GM19328 (cell line): ENCODE measurements at regions not wholly inside any gene's neighbourhood (a gene's known extent, or its start where the extent isn't known, plus 50 kb on each side); places are given as distances from the start of the nearest gene placed in this dataset.

ENCODE experiments used
- ATAC-seq: cut with Tn5 transposase; IDR thresholded peaks from one replicate; pipeline ENCODE4 v1.9.1; 2021; ENCODE audit warnings: mild to moderate bottlenecking, moderate library complexity; ENCODE audit not compliant: unreplicated experiment

DNA sequence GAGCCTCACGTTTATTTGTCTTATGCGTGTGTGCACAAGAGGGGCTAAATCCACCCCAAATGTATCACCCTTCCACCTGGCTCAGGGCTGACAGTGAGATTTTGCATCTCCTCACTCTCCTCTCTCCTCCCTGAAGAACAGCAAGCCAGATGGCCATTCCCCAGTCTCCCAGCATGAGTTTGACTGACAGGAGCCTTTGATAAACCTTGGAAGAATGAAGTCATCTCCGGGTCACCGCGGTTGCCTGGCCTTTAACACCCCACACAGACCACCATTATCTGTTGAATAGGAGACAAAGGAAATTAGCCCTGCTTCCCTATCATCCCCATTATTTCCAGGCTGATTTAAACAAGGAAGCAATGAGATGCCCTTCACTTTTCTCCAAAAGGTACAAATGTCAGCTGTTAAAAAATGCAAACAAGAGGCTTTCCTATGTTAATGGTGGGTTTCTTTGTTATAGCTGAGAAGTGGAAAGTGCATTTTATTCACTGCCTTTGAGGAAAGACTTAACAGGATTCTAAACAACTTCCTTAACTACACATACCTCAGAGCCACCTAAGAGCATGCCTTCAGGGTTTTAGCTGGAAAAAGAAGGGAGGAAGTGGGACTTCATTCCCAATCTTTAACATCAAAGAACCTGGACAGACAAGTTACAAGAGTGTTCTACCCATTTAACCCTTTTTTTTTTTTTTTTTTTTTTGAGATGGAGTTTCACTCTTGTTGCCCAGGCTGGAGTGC is 524.8 kb upstream of the ID4 start:
- ATAC-seq, result no peak

GRCh38 chr6:19317431-19317986 is 519.7 kb upstream of the ID4 start:
- ATAC-seq, result no peak

DNA sequence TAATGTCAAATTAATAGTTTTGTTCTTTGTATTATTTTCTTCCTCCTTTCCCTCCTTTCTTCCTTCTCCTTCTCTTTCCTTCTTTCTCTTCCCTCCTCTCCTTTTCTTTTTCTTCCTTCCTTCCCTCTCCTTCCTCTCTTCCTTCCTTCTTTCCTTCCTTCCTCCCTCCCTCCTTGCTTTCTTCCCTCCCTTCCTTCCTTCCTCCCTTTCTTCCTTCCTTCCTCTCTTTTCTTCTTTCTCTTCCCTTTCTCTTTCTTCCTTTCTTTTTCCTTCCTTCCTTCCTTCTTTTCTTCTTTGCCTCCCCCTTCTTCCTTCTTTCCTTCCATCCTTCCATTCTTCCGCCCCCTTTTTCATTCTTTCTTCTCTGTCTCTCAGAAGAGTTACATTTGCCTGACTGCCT is 518.2 kb upstream of the ID4 start:
- no peak for ATAC-seq

DNA sequence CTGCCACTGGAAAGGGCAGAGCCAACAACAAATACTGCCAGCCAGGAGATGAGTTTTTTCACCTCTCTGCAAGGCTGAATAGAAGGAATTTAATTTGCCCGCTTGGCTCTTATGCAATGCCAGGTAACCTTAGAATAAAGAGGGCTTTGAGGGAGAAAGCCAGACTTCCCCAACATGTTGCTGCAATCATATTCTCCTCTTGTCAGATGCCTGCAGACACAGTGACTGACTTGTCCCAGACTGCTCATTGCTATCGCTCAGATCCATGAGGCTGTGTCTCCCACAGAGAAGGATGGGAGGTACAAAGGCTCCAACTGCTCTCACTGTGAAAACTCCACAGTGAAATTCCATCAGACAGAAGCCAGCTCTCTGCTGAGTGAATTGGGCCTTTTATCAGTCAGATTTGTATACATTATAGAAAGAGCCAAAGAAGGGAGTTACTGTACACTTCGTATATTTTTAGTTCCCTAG is 517.0 kb upstream of the ID4 start:
- no peak for ATAC-seq

- no peak for ATAC-seq
Observed at GRCh38 chr6:19322691-19323485, 514.3 kb upstream of the ID4 start.

- ATAC-seq, result no peak
Observed at GRCh38 chr6:19324376-19324775, 512.8 kb upstream of the ID4 start.

DNA sequence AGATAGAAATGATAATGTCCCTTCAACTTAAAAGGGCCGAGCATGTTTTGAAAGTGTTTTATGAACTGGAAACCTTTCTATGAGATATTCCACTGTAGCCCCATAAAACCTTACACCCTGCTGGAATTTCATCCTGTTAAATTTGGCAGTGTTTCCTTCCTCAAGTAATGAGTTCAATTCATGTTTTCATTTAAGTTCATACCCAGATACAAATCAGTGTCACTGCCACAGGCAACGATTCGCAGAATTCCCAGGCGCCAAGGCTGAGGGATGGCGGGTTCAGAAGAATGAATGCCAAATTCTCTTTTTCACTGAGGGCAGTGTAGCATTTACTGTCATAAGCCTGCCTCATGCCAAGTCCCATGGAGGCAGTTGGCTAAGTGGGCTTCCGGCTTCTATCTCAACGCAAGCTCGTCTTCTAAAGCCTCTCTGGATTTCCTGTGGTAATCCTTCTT is 511.8 kb upstream of the ID4 start:
- ATAC-seq, result no peak

- no peak for ATAC-seq
Observed at GRCh38 chr6:19327241-19327640, 509.9 kb upstream of the ID4 start.

DNA sequence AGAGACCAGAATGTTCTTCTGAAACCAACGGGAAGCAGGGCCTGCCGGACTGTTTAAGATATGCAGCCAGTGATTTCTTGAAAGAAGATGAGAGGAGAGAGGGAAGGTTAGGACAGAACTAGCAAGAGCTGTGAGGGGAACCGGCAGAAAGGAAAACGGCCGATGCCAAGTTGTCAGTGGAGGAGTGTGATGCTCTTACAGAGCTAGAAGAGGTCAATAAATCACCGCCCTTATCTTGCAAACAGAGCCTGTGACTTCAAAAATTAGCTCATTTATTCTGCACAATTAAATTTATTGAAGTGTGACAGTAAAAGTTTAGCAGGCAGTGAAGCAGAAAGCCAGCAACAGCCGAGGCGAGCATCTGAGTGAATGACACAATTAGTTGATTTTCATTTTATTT is 509.5 kb upstream of the ID4 start:
- ATAC-seq, result no peak

DNA sequence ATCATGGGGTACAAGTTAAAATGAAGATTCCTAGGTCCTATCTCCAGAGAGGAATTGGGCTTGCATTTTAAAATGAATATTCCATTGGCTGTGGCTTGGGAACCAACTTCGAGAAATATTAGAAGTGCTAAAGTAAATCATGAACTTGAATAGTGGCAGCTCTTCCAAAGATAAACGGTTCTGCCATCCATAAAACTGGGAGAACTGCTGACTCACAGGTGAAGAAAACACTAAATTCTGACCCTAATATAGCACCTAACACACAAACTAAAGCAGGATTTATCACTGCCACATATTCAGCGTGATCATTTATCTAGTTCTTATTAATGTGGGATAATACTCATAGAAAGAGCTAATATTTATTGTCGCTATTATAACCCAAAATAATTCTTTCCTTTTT is 508.1 kb upstream of the ID4 start:
- ATAC-seq, result no peak

- ATAC-seq, result no peak
Observed at GRCh38 chr6:19331089-19331488, 506.1 kb upstream of the ID4 start.

- no peak for ATAC-seq
Observed at GRCh38 chr6:19332806-19333460, 504.2 kb upstream of the ID4 start.

DNA sequence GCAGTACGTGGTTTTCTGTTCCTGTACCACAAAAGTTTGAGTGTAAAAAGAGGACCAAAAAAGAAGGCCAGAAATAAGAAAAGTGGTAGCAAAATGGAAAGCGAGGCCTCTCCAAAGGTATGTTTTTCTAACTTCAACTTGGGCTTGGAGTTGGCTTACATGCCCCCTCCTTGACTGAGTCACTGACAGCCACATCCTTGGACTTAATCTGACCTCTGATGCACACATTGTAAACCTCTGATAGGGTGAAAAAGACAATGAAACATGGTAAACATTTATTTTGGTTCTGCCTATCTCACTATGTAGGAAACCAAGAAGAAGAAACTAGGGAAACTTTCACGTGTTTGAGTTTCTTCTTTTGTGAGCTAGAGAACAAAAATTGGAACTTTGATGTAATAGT is 503.2 kb upstream of the ID4 start:
- no peak for ATAC-seq

- ATAC-seq, result no peak
Observed at GRCh38 chr6:19336579-19336978, 500.6 kb upstream of the ID4 start.

DNA sequence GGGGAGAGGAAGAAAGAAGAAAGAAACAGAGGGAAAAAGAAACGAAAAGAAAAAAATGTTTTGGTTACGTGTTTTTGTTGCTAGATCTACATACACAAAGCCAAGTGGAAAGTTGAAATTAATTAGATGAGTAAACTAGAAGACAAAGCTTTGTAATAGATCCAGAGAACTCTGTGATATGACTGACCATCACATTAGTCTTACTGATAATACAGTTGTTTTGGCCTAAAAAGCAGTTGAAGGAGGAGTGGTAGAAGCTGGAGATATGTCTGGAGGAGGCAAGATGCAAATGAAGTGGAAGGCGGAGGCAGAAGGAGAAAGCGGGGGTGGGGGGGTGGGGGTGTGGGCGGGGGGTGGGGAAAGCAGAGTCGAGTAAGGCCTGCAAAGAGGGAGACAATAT is 500.1 kb upstream of the ID4 start:
- ATAC-seq, result no peak

- ATAC-seq, result no peak
Observed at GRCh38 chr6:19342616-19343015, 494.6 kb upstream of the ID4 start.

DNA sequence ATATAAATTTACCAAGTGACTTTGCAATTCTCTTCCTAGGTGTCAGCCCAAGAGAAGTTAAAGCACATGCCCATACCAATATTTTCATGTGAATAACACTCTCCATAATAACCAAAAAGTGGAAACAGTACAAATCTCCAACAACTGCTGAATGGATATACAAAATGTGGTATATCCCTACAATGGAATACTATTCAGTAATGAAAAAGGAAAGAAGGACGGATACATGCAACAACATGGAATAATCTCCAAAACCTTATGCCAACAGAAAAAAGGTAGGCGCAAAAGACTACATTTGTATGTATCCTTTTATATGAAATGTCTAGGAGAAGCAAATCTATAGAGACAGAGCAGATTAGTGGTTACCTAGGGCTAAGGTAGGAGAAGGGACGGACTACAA is 487.7 kb upstream of the ID4 start:
- ATAC-seq, result no peak

DNA sequence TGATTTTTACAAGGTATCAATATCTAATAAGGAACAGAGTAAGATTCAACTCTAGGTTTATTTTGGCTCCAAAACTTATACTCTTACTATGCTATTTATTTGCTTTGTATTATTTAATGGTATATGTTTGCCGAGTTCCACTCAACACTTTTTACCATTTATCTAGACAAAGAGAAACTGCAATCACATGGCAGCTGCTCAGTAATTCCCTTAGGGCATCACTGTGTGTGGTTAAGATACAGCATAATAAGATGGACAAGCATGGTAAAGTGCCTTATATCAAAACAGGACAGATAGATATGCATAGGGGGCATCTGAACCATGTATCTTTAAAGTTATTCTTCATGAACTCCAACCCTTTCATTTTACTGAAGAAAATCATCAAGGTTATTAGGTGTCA is 483.0 kb upstream of the ID4 start:
- ATAC-seq, result no peak

DNA sequence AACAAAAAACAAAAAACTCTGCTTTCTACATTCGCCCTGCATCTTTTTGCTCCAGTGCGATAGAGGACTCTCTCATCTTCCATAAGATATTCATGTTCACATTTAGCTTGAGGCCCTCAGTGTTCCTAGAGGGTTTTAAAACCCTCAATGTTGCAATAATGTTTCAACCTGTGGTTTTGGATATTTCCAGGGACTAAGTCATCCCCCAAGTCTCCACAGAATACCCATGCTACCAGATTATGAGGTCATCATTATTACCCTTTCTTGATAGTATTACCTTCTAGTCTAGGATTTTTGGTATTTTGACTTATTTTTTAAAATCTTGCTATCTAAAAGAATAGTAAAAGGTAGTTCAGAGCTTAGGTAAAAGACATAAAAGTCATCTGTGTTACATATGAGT is 480.5 kb upstream of the ID4 start:
- ATAC-seq, result no peak

DNA sequence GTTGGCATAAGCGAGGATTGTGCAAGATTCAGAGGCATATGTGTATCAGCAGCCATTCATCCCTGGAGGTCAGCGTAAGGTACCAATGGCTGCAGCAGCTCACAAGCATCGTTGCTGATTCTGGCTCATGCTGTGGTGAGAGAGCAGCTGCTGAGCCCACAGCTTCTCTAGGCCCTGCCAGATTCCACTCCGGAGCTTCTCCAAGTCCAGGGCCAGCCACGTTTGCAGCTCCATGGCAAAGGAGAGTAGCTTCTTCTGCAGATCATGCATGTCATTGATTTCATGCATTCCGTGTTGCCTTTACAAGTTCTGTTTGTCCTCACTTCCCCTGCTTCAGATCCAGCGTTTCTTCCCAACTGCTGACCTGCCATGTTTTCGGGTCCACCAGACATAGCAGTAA is 474.8 kb upstream of the ID4 start:
- ATAC-seq, result no peak

DNA sequence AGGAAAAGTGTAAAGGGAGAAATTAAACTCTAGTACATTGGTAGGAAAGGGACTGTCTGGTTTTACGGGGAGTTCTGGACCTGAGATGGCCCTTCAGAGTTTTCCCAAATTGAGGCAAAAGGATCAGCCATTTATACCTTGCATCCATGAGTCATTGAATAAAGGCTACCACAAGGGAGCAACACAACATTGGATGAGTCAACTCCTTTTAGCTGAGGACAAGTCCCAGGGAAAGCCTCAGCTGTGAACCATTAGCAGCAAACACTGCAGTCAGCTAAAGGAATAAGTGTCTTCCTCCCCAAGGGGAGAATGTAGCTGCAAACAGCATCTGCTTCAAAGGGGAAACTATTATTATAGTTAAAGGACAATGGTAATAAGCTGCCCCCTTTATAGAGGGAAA is 468.7 kb upstream of the ID4 start:
- ATAC-seq, result no peak

- no peak for ATAC-seq
Observed at GRCh38 chr6:19369785-19370184, 467.4 kb upstream of the ID4 start.
